ENCODE measurements at regions not wholly inside any gene's neighbourhood (a gene's known extent, or its start where the extent isn't known, plus 50 kb on each side); places are given as distances from the start of the nearest gene placed in this dataset.

DNA sequence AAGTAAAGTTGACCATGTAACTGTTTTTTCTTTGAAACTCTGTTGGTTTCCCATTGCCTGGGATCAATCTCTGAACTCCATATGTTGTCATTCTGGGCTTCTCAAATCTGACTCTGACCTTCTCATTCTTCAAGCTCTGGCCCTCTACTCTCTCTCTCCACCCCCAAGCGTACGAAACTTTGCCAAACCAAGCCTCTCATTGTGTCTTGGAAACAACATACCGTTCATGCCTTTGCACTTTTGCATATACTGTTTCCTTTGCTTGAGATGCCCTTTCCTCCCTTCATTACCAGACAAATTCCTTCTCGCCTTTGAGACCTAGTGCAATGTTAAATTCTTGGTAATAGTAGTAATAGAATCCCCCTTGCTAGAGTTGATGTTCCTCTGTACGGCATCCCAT is 113.7 kb downstream of the OLFM4 start:
- TF ChIP-seq EP300 (IDR thresholded peaks at IDR 0.05) (no peak), POLR2AphosphoS5 (IDR thresholded peaks at IDR 0.05) (no peak), POLR2A (IDR thresholded peaks at IDR 0.05) (no peak)
- TF ChIP-seq, protein P1, sequence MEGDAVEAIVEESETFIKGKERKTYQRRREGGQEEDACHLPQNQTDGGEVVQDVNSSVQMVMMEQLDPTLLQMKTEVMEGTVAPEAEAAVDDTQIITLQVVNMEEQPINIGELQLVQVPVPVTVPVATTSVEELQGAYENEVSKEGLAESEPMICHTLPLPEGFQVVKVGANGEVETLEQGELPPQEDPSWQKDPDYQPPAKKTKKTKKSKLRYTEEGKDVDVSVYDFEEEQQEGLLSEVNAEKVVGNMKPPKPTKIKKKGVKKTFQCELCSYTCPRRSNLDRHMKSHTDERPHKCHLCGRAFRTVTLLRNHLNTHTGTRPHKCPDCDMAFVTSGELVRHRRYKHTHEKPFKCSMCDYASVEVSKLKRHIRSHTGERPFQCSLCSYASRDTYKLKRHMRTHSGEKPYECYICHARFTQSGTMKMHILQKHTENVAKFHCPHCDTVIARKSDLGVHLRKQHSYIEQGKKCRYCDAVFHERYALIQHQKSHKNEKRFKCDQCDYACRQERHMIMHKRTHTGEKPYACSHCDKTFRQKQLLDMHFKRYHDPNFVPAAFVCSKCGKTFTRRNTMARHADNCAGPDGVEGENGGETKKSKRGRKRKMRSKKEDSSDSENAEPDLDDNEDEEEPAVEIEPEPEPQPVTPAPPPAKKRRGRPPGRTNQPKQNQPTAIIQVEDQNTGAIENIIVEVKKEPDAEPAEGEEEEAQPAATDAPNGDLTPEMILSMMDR (IDR thresholded peaks at IDR 0.05) = no peak

Data from upper lobe of left lung (tissue), 4 donors.